Jurkat, Clone E6-1 (cell line): ENCODE measurements at regions not wholly inside any gene's neighbourhood (a gene's known extent, or its start where the extent isn't known, plus 50 kb on each side); places are given as distances from the start of the nearest gene placed in this dataset.

Experiments used
- DNase-seq: peaks from one replicate; pipeline ENCODE4 v3.0.0-alpha.2; 2011; ENCODE audit warnings: low read depth, low spot score
- H3K4me3 ChIP-seq: 2 replicates; pipeline ENCODE4 v1.5.1; 2011; ENCODE audit warnings: mild to moderate bottlenecking, low read length, control low read depth, moderate library complexity

DNA sequence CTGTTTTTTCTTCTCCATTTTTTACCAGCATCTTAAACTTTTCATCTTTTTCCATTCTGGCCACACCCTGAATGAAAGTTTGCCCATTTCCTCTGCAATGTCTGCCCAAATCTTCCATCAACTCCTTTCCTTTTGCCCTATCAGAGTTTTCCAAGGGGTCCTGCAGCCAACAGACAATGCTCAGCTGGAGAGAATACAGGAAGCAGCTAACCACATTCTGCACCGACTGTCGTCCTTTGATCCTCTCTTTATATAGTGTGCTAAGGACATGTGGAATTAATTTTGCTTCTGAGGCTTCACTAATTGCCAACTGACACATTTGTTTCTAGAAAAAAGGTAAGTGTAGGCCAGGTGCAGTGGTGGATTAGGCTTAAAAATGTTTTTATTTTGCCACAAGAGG, 50.5 kb upstream of the DLX2 start:
- peak overlapping the region; percentile 8; the same call in 1 of the 2 replicates for H3K4me3 ChIP-seq
- peak; percentile 94 for DNase-seq

DNA sequence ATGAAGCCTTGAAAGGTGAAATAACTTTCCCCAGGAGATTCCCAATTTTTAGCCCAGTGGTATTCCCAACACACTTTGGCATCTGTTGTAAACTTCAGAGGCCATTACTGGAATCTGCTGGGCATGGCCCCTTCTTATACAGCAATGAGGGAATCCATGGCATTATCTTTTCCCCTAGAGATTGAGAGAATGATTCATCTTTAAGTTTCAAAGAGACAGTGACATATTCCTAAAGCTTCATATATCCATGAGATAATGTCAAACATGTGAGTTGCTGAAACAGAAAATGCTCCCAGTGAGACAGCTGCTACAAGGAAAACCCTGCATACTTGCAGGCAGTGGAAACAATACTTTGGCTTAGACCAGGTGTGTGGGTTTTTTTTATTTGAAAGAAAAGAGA, 51.1 kb upstream of the DLX2 start:
- H3K4me3 ChIP-seq, result peak overlapping the region; percentile 8; the same call in 1 of the 2 replicates
- DNase-seq, result peak; percentile 37

GRCh38 chr2:172155752-172156151, 53.1 kb upstream of the DLX2 start:
- no peak for DNase-seq
- no peak overlapping the region for H3K4me3 ChIP-seq

DNA sequence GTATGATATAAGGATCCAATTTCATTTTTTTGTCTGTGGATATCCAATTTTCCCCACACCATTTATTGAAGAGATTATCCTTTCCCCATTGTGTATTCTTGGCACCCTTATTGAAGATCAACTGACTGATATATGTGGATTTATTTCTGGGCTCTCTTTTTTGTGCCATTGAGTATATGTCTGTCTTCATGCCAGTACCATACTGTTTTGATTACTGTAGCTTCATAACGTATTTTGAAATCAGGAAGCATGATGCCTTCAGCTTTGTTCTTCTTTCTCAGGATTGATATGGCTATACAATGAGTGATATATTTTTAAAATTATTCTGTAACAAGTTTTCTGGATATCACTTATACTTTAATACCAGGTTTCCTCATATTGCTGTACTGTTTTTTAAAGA, 58.1 kb upstream of the DLX2 start:
- no peak overlapping the region for H3K4me3 ChIP-seq
- no peak for DNase-seq

DNA sequence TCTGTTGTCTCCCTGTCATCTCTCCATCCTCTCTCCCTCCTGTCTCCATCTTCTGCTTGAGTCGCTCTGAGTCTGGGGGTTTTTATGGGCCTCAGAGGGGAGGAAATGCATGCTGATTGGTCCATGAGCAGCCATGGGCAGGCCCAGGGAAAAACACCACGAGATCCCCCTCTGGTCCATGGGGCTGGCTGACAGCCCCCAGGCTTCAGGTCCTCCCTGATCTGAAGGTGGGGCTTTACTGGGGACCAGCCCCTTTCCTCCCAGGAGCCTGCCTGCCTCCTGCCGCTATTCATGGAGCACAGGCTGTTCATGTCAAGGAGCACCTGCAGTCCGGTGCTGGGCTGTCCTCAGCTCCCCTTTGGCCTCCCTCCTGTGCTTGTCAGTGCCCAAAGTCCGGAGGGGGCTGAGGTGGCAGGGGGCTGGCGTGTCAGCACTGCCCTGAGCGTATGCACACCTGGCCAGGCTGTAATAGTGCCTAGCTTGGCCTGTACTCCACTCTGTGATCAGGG, 59.6 kb upstream of the DLX2 start:
- H3K4me3 ChIP-seq, result no peak overlapping the region
- DNase-seq, result no peak

GRCh38 chr2:172162739-172163336, 60.1 kb upstream of the DLX2 start:
- H3K4me3 ChIP-seq, result no peak overlapping the region
- DNase-seq, result no peak

DNA sequence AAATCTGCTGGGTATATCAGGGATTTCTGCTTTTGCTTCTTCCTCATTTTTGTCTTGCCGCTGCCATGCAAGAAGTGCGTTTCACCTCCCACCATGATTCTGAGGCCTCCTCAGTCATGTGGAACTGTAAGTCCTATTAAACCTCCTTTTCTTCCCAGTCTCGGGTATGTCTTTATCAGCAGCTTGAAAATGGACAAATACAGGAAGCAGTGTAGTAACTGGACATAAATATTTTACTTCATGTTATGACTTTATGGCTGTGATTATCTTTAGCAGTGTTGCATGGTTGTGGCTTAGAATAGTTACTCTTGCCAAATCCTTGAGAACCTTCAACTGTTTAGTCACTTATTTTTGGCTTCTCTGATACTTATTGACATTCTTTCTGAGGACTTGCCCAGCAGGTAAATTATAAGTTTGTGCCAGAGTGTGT, 66.2 kb upstream of the DLX2 start:
- no peak for DNase-seq
- no peak overlapping the region for H3K4me3 ChIP-seq

DNA sequence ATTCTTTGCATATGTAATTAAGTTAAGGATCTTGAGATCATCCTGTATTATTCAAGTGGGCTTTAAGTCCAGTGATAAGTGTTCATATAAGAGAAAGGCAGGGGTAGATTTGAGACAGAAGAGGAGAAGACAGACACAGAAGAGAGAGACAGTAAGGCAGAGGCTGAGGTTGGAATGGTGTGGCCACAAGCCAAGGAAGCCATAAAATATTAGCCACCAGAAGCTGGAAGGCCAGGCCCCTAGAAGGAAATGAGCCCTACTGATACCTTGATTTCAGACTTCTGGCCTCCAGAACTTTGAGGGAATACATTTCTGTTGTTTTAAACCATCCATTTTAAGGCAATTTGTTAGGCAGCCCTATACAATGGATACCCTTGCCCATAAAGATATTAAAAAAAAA, 66.9 kb upstream of the DLX2 start:
- no peak for DNase-seq

GRCh38 chr2:172172513-172173173, 69.9 kb upstream of the DLX2 start:
- H3K4me3 ChIP-seq, result no peak overlapping the region
- no peak for DNase-seq

More for the DNA sequence above, 66.9 kb upstream of the DLX2 start:
- H3K4me3 ChIP-seq, result no peak overlapping the region

- no peak for DNase-seq
- no peak overlapping the region for H3K4me3 ChIP-seq
These were observed 70.5 kb upstream of the DLX2 start for GRCh38 chr2:172173174-172173706.

GRCh38 chr2:172177581-172177980, 74.9 kb upstream of the DLX2 start:
- no peak for DNase-seq
- no peak overlapping the region for H3K4me3 ChIP-seq

DNA sequence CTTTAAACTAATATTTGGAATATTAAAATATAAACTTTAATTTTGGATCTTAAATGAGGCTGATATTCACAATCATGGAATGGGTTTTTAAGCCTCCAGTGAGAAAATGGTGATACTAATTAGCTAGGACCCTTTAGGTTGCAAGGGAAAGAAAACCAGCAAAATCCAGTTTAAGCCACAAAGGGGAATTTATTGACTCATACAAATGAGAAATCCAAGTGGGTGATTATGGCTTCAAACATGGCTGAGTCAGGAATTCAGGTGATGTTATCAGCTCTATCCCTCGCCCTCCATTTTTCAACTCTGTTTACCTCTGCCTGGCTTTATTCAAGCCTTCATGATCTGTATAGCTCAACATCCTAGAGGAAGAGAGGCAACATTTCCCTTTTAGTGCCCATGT, 75.3 kb upstream of the DLX2 start:
- no peak for DNase-seq
- no peak overlapping the region for H3K4me3 ChIP-seq

- DNase-seq, result no peak
- no peak overlapping the region for H3K4me3 ChIP-seq
These were observed 76.5 kb upstream of the DLX2 start for GRCh38 chr2:172179045-172179701.

- no peak overlapping the region for H3K4me3 ChIP-seq
- no peak for DNase-seq
These were observed 79.1 kb upstream of the DLX2 start for GRCh38 chr2:172181840-172182239.

- no peak overlapping the region for H3K4me3 ChIP-seq
- no peak for DNase-seq
These were observed 79.9 kb upstream of the DLX2 start for GRCh38 chr2:172182624-172183023.

GRCh38 chr2:172193331-172194089, 90.8 kb upstream of the DLX2 start:
- no peak for DNase-seq
- H3K4me3 ChIP-seq, result no peak overlapping the region

DNA sequence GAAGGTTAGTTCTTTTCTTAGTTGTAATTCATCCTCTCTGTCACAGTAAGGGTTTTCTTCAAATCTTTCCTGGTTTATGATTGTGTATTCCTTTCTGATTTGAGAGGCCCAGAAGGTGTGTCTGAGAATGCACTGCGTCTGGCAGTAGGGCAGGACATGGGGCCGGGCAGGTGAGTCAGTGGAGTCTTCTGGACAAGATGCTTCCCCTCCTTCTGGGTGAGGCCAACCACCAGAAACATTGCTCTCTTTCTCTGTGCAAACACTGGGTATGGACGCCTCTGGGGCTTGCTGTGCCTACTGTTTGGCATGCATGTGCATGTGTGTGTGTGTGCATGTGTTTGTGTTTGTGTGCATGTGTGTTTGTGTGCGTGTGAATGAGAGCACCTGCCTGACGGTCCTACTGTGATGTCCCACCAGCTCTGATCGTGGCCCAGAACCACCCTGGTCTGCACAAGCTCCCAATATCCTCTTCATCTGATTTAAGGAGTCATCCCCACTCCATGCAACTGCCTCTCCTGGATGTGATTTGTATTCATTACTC, 93.2 kb upstream of the DLX2 start:
- H3K4me3 ChIP-seq, result no peak overlapping the region
- DNase-seq, result no peak

GRCh38 chr2:172196768-172197431, 94.2 kb upstream of the DLX2 start:
- DNase-seq, result no peak
- H3K4me3 ChIP-seq, result no peak overlapping the region

DNA sequence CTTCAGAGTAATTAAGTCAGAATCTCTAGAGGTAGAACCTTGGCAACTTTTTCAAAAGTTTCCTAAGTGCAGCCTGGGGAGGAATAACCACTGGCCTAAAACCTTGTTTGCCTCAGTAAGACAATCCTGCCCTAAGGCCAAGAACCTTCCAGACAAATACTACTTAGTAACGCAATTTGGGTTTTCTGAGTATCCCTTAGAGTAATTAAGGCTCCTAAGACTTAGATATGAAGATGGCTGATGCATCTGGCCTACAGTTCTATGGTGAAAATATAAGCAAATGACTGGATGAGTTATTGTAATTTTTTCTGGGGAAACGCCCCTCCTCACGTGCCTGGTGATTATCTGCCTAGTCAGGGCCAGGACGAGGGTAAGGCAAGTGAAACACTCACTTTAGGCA, 95.7 kb upstream of the DLX2 start:
- no peak for DNase-seq
- no peak overlapping the region for H3K4me3 ChIP-seq
